K562 (cell line): ENCODE measurements at regions not wholly inside any gene's neighbourhood (a gene's known extent, or its start where the extent isn't known, plus 50 kb on each side); places are given as distances from the start of the nearest gene placed in this dataset.

Experiments
- ATAC-seq: fragments of 200-7000 bp; cut with Tn5 transposase; 3 replicates; pipeline ENCODE4 v1.9.1; 2020; ENCODE audit warnings: moderate library complexity
- BruUV-seq: library from RNA; stranded (reverse); fragments of 400-500 nt; replicated peaks from 2 replicates; lab custom pipeline; 2021; lab: Mats Ljungman, UMichigan
- CTCF ChIA-PET: fragments of 300-600 bp; formaldehyde crosslinking; extraction: SDS; loops from one replicate; lab custom pipeline; 2021; ENCODE audit warnings: low intra/inter-chr PET ratio; lab: Yijun Ruan, JAX
- POLR2A ChIA-PET: fragments of 300-600, 350-650 bp; sonication (Branson Sonifier 250); formaldehyde crosslinking; extraction: SDS; loops from one replicate; lab custom pipeline; 2021; ENCODE audit warnings: antibody characterized with exemption, inconsistent platforms; lab: Yijun Ruan, JAX
- DNase-seq, 4 experiments: peaks; one replicate each; pipeline versions ENCODE4 v3.0.0 to v3.0.0-alpha.2; 2011 to 2018; ENCODE audit warnings: low spot score in 3 of 4, mixed read lengths in 3 of 4; ENCODE audit errors: extremely low read depth in 1 of 4
- FAIRE-seq: peaks from 2 replicates; lab custom pipeline; 2011; peaks lifted over from hg19 to GRCh38; lab: Jason Lieb, UNC
- H2AFZ ChIP-seq: 2 replicates; pipeline ENCODE4 v1.6.0; 2011; ENCODE audit warnings: low read depth, low read length, control low read depth, inconsistent platforms
- H3K27ac ChIP-seq: fragments of 200-600 bp; 3 replicates; pipeline ENCODE4 v1.8.0; 2011; ENCODE audit warnings: low read depth, mild to moderate bottlenecking, control low read depth, inconsistent platforms, low read length, moderate library complexity, mixed read lengths; ENCODE audit errors: extremely low read depth
- H3K27me3 ChIP-seq, 2 experiments: fragments of 300-600 bp in 1 of 2; 2 replicates in 1 of 2; 3 replicates in 1 of 2; pipeline versions ENCODE4 v1.6.0 to v1.8.0; 2011; ENCODE audit warnings: inconsistent platforms in 2 of 2, low read length in 2 of 2, mild to moderate bottlenecking in 1 of 2, mixed read lengths in 1 of 2, moderate library complexity in 1 of 2; ENCODE audit not compliant: control insufficient read depth in 2 of 2, insufficient read depth in 2 of 2
- H3K36me3 ChIP-seq: fragments of 300-600 bp; 3 replicates; pipeline ENCODE4 v1.8.0; 2011; ENCODE audit warnings: mild to moderate bottlenecking, low read length, inconsistent platforms; ENCODE audit not compliant: control insufficient read depth, insufficient read depth
- H3K4me1 ChIP-seq, 2 experiments: fragments of 200-600 bp in 1 of 2; replicated peaks in 1 of 2; 2 replicates in 1 of 2; 3 replicates in 1 of 2; pipeline versions ENCODE4 v1.5.1 to v1.8.0; 2011; ENCODE audit warnings: inconsistent platforms in 2 of 2, low read length in 2 of 2, mild to moderate bottlenecking in 1 of 2, mixed read lengths in 1 of 2, moderate library complexity in 1 of 2; ENCODE audit not compliant: control insufficient read depth in 2 of 2, insufficient read depth in 2 of 2
- H3K4me2 ChIP-seq: 2 replicates; pipeline ENCODE4 v1.6.1; 2011; ENCODE audit warnings: low read length, control low read depth, inconsistent platforms, mixed read lengths; ENCODE audit not compliant: insufficient read depth
- H3K4me3 ChIP-seq: fragments of 200-600 bp; sonication (generic), shearing (Covaris generic); 2 replicates; pipeline ENCODE4 v1.5.1; 2016; ENCODE audit warnings: control low read depth, inconsistent platforms
- H3K79me2 ChIP-seq: fragments of 200-600 bp; 3 replicates; pipeline ENCODE4 v1.8.0; 2011; ENCODE audit warnings: low read length, inconsistent platforms; ENCODE audit not compliant: control insufficient read depth, insufficient read depth
- H3K9ac ChIP-seq, 2 experiments: 2 replicates each; pipeline versions ENCODE4 v1.6.0 to v1.6.1; 2011; ENCODE audit warnings: low read depth in 2 of 2, low read length in 2 of 2, control low read depth in 1 of 2, inconsistent platforms in 1 of 2, mild to moderate bottlenecking in 1 of 2, mixed read lengths in 1 of 2; ENCODE audit not compliant: insufficient read depth in 1 of 2
- H3K9me1 ChIP-seq: one replicate; pipeline ENCODE4 v1.6.0; 2011; ENCODE audit warnings: inconsistent platforms, mild to moderate bottlenecking, low read length, moderate library complexity; ENCODE audit not compliant: control insufficient read depth, insufficient read depth
- H3K9me3 ChIP-seq: replicated peaks from 2 replicates; pipeline ENCODE4 v1.5.1; 2011; ENCODE audit warnings: low read depth, low read length, inconsistent platforms; ENCODE audit not compliant: control insufficient read depth, insufficient read depth
- H4K20me1 ChIP-seq: replicated peaks from 2 replicates; pipeline ENCODE4 v1.6.1; 2011; ENCODE audit warnings: low read length, inconsistent platforms, mixed read lengths; ENCODE audit not compliant: control insufficient read depth, insufficient read depth
- ATF2 ChIP-seq: sonication (generic); formaldehyde crosslinking; IDR thresholded peaks from 2 replicates; pipeline ENCODE4 v1.8.1; 2022; ENCODE audit warnings: missing genetic modification reagents
- ATF3 ChIP-seq, 2 experiments: fragments of 450-650 bp in 1 of 2; sonication (generic) in 1 of 2; formaldehyde crosslinking in 1 of 2; IDR thresholded peaks in 1 of 2; conservative IDR thresholded peaks in 1 of 2; 2 replicates each; pipeline versions ENCODE4 v1.6.1 to v1.8.1; 2016 to 2023; ENCODE audit warnings: mild to moderate bottlenecking in 2 of 2, moderate library complexity in 2 of 2, inconsistent platforms in 1 of 2, missing genetic modification reagents in 1 of 2
- CEBPB ChIP-seq: fragments of 450-650 bp; IDR thresholded peaks from 2 replicates; pipeline ENCODE4 v1.6.1; 2016; ENCODE audit warnings: missing genetic modification characterization, missing compliant biosample characterization
- GTF3C2 ChIP-seq: IDR thresholded peaks from 3 replicates; pipeline ENCODE4 v1.6.1; 2011; ENCODE audit warnings: borderline replicate concordance, mild to moderate bottlenecking, moderate library complexity; ENCODE audit not compliant: insufficient read length; ENCODE audit errors: extremely low read depth
- MED1 ChIP-seq: sonication (generic); formaldehyde crosslinking; IDR thresholded peaks from 2 replicates; pipeline ENCODE4 v1.8.1; 2023; ENCODE audit warnings: missing genetic modification reagents, borderline replicate concordance
- NFIC ChIP-seq: fragments of 450-650 bp; IDR thresholded peaks from 2 replicates; pipeline ENCODE4 v1.6.1; 2017; ENCODE audit warnings: mild to moderate bottlenecking, inconsistent platforms
- RCOR1 ChIP-seq, 2 experiments: IDR thresholded peaks; 2 replicates each; pipeline ENCODE4 v1.6.1; 2012; ENCODE audit warnings: low read depth in 2 of 2, low read length in 2 of 2, borderline replicate concordance in 1 of 2, improper control_type of control experiment in 1 of 2
- SMARCA4 ChIP-seq: fragments of 450-650 bp; IDR thresholded peaks from 2 replicates; pipeline ENCODE4 v1.6.1; 2016
- ZBTB11 ChIP-seq, 3 experiments: fragments of 200-800 bp in 1 of 3; fragments of 250-450 bp in 1 of 3; fragments of 450-650 bp in 1 of 3; sonication (Bioruptor Pico) in 1 of 3; sonication (Bioruptor generic) in 1 of 3; formaldehyde crosslinking in 1 of 3; IDR thresholded peaks; 2 replicates each; pipeline versions ENCODE4 v1.6.1 to v1.8.0; 2016 to 2022; ENCODE audit warnings: mild to moderate bottlenecking in 2 of 3, missing genetic modification characterization in 2 of 3, missing compliant biosample characterization in 1 of 3, moderate library complexity in 1 of 3
- WGBS: fragments of 100-300 bp; shearing (Covaris generic); methylation state at CpG from one replicate; pipeline ENCODE4 v1.1.6; 2016; ENCODE audit warnings: low coverage, mixed read lengths; ENCODE audit not compliant: insufficient coverage; ENCODE audit errors: missing lambda C conversion rate; 5-methylcytosine and 5-hydroxymethylcytosine counted together
- in situ Hi-C: fragments of 300-500 bp; cut with MboI; formaldehyde crosslinking; loops from 4 replicates; pipeline ENCODE4 v1.15.0; 2018; ENCODE audit warnings: inconsistent platforms, mixed read lengths
- intact Hi-C: fragments of 100-400 bp; cut with micrococcal nuclease; formaldehyde crosslinking; loops from 2 replicates; pipeline ENCODE4 v1.14.2; 2022

GRCh38 chr16:5206331-5206990 lies 108.9 kb upstream of the EEF2KMT start (continued):
- TF ChIP-seq ATF3 (IDR thresholded peaks at IDR 0.05) (no peak), ATF3 (CRISPR knock-in tag; conservative IDR thresholded peaks at IDR 0.05) (no peak)

- POLR2A ChIA-PET, result interaction anchor here (0.7 kb wide), 1 partner anchor 39 kb away, joined by 3 read pairs; no protein-coding TSS in a partner anchor
Measured at GRCh38 chr16:5205361-5206040, 107.9 kb upstream of the EEF2KMT start.

More at GRCh38 chr16:5205361-5206040, 107.9 kb upstream of the EEF2KMT start:
- no peak overlapping the region for H3K27ac ChIP-seq
- H3K9me3 ChIP-seq, result no peaks in the 10 kb centered on the region
- H3K27me3 ChIP-seq, result no peaks in the 10 kb centered on the region
- intact Hi-C loops, result no loop called here
- WGBS, result 2% methylated on average over 5 of the region's 5 CpGs
- CTCF ChIA-PET, result no interaction called here
- BruUV-seq, result no TSS peak
- no peak overlapping the region for H3K4me3 ChIP-seq
- in situ Hi-C loops, result no loop called here
- TF ChIP-seq MED1 (CRISPR knock-in tag) (no peak), ATF2 (CRISPR knock-in tag) (no peak), ZBTB11 (CRISPR knock-in tag; IDR thresholded peaks at IDR 0.05) (no peak), NFIC (no peak), CEBPB (tag) (no peak), RCOR1 (IDR thresholded peaks at IDR 0.05; ENCODE audit: borderline replicate concordance in 1 of 2, low read depth in 2 of 2, low read length in 2 of 2) (no peak), GTF3C2 (no peak), SMARCA4 (no peak)
- TF ChIP-seq, all 486 proteins: peak for 0
- Histone ChIP-seq H3K9me1 (no peaks in the 10 kb centered on the region), H3K36me3 (no peaks in the 10 kb centered on the region), H2AFZ (no peak overlapping the region), H3K79me2 (no peaks in the 10 kb centered on the region), H3K4me1 (peaks cover 0 to 4% of the 10 kb centered on the region in 2 experiments; a peak in 1 of 5 replicates), H3K9ac (no peak overlapping the region), H4K20me1 (no peaks in the 10 kb centered on the region), H3K4me2 (no peak overlapping the region)
- DNase-seq (no peak), FAIRE-seq (no peak), ATAC-seq (no peak)
